ENCODE measurements at regions not wholly inside any gene's neighbourhood (a gene's known extent, or its start where the extent isn't known, plus 50 kb on each side); places are given as distances from the start of the nearest gene placed in this dataset.

DNA sequence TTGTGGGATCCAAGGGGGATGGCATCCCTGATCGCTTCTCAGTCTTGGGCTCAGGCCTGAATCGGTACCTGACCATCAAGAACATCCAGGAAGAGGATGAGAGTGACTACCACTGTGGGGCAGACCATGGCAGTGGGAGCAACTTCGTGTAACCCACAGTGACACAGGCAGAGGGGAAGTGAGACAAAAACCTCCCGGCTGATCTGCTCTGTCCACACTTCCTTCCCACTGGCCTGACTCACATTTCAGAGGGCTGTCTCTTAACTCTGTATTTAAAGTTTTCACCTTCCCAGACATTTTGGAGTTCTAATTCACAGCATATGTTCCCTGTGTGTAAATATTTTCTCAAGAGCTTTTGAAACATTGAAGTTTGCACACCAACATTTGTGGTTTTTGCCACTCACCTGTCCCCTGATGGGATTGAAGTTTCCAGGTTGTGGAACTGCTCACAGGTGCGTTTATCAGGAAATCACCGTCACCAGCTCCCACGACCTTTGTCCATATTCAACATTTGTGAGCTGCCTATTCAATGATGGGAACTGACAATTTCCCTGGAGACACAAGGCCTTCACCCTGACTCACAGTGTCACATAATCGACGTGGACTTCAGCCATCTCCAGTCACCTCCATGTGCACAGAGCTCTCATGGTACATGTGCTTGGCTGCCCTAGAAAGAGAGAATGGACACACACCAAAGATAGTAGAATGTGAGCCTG is 99.2 kb downstream of the VPREB1 start:
- POLR2A ChIA-PET = no interaction called here
- in situ Hi-C loops (cut with HindIII; ENCODE audit: extremely low pct_ligation_motif_present, low pct_unique_long_range_greater_than_20kb) = loop anchor here (25.0 kb wide), 1 partner anchor 131 kb away; no protein-coding TSS in a partner anchor

More for the DNA sequence above, 99.2 kb downstream of the VPREB1 start:
- Histone ChIP-seq H3K4me1 (ENCODE audit: insufficient read depth, low read length) (no peaks in the 10 kb centered on the region), H3K9ac (ENCODE audit: insufficient read depth, low read depth, low read length) (no peak overlapping the region), H3K4me3 (replicated peaks in 1 of 3; ENCODE audit: insufficient read depth in 1 of 3, low read depth in 2 of 3, low read length in 3 of 3) (no peak overlapping the region), H3K9me3 (ENCODE audit: low read length) (no peaks in the 10 kb centered on the region), H3K79me2 (ENCODE audit: insufficient read depth, low read length) (no peaks in the 10 kb centered on the region), H4K20me1 (ENCODE audit: insufficient read depth, low read length) (no peaks in the 10 kb centered on the region; the same call in 1 of the 2 replicates), H2AFZ (ENCODE audit: low read length) (no peak overlapping the region), H3K36me3 (replicated peaks in 1 of 2; ENCODE audit: control insufficient read depth in 1 of 2, insufficient read depth in 2 of 2, low read length in 2 of 2) (no peaks in the 10 kb centered on the region), H3K27me3 (ENCODE audit: control insufficient read depth in 1 of 2, insufficient read depth in 2 of 2, low read length in 2 of 2) (peaks cover 1 to 17% of the 10 kb centered on the region in 2 experiments; a peak in 3 of 5 replicates), H3K4me2 (ENCODE audit: low read depth, low read length) (no peak overlapping the region), H3K27ac (ENCODE audit: extremely low read length, insufficient read depth, low read length) (no peak overlapping the region)
- DNase-seq (ENCODE audit: low spot score) (no peak), ATAC-seq (no peak), FAIRE-seq (no peak)
- WGBS (ENCODE audit: low lambda C conversion rate) = 15% methylated on average over 7 of the region's 9 CpGs
- no TSS peak for BruUV-seq (replicated peaks)
- CTCF ChIA-PET (ENCODE audit: low intra/inter-chr PET ratio, low total read pairs) = no interaction called here
- intact Hi-C loops (cut with micrococcal nuclease; ENCODE audit: unreplicated experiment) = no loop called here
- TF ChIP-seq, protein P1, sequence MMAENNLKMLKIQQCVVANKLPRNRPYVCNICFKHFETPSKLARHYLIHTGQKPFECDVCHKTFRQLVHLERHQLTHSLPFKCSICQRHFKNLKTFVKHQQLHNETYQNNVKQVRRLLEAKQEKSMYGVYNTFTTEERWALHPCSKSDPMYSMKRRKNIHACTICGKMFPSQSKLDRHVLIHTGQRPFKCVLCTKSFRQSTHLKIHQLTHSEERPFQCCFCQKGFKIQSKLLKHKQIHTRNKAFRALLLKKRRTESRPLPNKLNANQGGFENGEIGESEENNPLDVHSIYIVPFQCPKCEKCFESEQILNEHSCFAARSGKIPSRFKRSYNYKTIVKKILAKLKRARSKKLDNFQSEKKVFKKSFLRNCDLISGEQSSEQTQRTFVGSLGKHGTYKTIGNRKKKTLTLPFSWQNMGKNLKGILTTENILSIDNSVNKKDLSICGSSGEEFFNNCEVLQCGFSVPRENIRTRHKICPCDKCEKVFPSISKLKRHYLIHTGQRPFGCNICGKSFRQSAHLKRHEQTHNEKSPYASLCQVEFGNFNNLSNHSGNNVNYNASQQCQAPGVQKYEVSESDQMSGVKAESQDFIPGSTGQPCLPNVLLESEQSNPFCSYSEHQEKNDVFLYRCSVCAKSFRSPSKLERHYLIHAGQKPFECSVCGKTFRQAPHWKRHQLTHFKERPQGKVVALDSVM (CRISPR knock-in tag; IDR thresholded peaks at IDR 0.05) = no peak
- TF ChIP-seq ZFP82 (CRISPR knock-in tag; IDR thresholded peaks at IDR 0.05; ENCODE audit: borderline replicate concordance) = no peak
- no peak for TF ChIP-seq ZNF558 (CRISPR knock-in tag; IDR thresholded peaks at IDR 0.05; ENCODE audit: borderline replicate concordance)
- no peak for TF ChIP-seq ZNF652 (CRISPR knock-in tag; IDR thresholded peaks at IDR 0.05; ENCODE audit: borderline replicate concordance, low read depth)
- no peak for TF ChIP-seq ZNF432 (CRISPR knock-in tag; IDR thresholded peaks at IDR 0.05; ENCODE audit: borderline replicate concordance)
- TF ChIP-seq DNMT1 (CRISPR knock-in tag; IDR thresholded peaks at IDR 0.05) = no peak
- no peak for TF ChIP-seq NR1H2 (CRISPR knock-in tag; IDR thresholded peaks at IDR 0.05; ENCODE audit: borderline replicate concordance, low read depth)
- TF ChIP-seq, protein P2, sequence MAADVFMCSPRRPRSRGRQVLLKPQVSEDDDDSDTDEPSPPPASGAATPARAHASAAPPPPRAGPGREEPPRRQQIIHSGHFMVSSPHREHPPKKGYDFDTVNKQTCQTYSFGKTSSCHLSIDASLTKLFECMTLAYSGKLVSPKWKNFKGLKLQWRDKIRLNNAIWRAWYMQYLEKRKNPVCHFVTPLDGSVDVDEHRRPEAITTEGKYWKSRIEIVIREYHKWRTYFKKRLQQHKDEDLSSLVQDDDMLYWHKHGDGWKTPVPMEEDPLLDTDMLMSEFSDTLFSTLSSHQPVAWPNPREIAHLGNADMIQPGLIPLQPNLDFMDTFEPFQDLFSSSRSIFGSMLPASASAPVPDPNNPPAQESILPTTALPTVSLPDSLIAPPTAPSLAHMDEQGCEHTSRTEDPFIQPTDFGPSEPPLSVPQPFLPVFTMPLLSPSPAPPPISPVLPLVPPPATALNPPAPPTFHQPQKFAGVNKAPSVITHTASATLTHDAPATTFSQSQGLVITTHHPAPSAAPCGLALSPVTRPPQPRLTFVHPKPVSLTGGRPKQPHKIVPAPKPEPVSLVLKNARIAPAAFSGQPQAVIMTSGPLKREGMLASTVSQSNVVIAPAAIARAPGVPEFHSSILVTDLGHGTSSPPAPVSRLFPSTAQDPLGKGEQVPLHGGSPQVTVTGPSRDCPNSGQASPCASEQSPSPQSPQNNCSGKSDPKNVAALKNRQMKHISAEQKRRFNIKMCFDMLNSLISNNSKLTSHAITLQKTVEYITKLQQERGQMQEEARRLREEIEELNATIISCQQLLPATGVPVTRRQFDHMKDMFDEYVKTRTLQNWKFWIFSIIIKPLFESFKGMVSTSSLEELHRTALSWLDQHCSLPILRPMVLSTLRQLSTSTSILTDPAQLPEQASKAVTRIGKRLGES (CRISPR knock-in tag; IDR thresholded peaks at IDR 0.05; ENCODE audit: borderline replicate concordance) = no peak
- TF ChIP-seq, protein P3, sequence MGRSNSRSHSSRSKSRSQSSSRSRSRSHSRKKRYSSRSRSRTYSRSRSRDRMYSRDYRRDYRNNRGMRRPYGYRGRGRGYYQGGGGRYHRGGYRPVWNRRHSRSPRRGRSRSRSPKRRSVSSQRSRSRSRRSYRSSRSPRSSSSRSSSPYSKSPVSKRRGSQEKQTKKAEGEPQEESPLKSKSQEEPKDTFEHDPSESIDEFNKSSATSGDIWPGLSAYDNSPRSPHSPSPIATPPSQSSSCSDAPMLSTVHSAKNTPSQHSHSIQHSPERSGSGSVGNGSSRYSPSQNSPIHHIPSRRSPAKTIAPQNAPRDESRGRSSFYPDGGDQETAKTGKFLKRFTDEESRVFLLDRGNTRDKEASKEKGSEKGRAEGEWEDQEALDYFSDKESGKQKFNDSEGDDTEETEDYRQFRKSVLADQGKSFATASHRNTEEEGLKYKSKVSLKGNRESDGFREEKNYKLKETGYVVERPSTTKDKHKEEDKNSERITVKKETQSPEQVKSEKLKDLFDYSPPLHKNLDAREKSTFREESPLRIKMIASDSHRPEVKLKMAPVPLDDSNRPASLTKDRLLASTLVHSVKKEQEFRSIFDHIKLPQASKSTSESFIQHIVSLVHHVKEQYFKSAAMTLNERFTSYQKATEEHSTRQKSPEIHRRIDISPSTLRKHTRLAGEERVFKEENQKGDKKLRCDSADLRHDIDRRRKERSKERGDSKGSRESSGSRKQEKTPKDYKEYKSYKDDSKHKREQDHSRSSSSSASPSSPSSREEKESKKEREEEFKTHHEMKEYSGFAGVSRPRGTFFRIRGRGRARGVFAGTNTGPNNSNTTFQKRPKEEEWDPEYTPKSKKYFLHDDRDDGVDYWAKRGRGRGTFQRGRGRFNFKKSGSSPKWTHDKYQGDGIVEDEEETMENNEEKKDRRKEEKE (IDR thresholded peaks at IDR 0.05) = no peak
- no peak for TF ChIP-seq ATF1 (CRISPR knock-in tag; IDR thresholded peaks at IDR 0.05)
- no peak for TF ChIP-seq ZFP90 (CRISPR knock-in tag; IDR thresholded peaks at IDR 0.05; ENCODE audit: borderline replicate concordance)

Measured in HepG2 (cell line).